MM.1S (cell line): ENCODE measurements at regions not wholly inside any gene's neighbourhood (a gene's known extent, or its start where the extent isn't known, plus 50 kb on each side); places are given as distances from the start of the nearest gene placed in this dataset.

Experiments used
- DNase-seq: peaks from one replicate; pipeline ENCODE4 v3.0.0-alpha.2; 2015
- H2AFZ ChIP-seq: fragments of 300-600 bp; sonication (generic); 2 replicates; pipeline ENCODE4 v1.6.0; 2016; ENCODE audit warnings: antibody characterized with exemption, low read length
- H3F3A ChIP-seq: fragments of 300-600 bp; sonication (generic); 2 replicates; pipeline ENCODE4 v1.6.1; 2016; ENCODE audit warnings: mild to moderate bottlenecking, antibody characterized with exemption, low read length, moderate library complexity, mixed read lengths; ENCODE audit not compliant: insufficient read depth
- H3K27ac ChIP-seq: fragments of 300-600 bp; sonication (generic); 2 replicates; pipeline ENCODE4 v1.5.1; 2016; ENCODE audit warnings: mild to moderate bottlenecking, low read length
- H3K27me3 ChIP-seq: fragments of 300-600 bp; sonication (generic); replicated peaks from 2 replicates; pipeline ENCODE4 v1.6.0; 2016; ENCODE audit warnings: low read length; ENCODE audit not compliant: insufficient read depth
- H3K36me3 ChIP-seq: fragments of 300-600 bp; sonication (generic); replicated peaks from 2 replicates; pipeline ENCODE4 v1.6.1; 2016; ENCODE audit warnings: mild to moderate bottlenecking, low read length, mixed read lengths; ENCODE audit not compliant: insufficient read depth
- H3K4me1 ChIP-seq: fragments of 300-600 bp; sonication (generic); 2 replicates; pipeline ENCODE4 v1.6.1; 2016; ENCODE audit warnings: low read length, mixed read lengths
- H3K4me2 ChIP-seq: fragments of 300-600 bp; sonication (generic); 2 replicates; pipeline ENCODE4 v1.6.0; 2016; ENCODE audit warnings: low read depth, low read length
- H3K4me3 ChIP-seq: fragments of 300-600 bp; sonication (generic); 2 replicates; pipeline ENCODE4 v1.5.1; 2016; ENCODE audit warnings: low read length, mixed read lengths
- H3K79me2 ChIP-seq: fragments of 300-600 bp; sonication (generic); 2 replicates; pipeline ENCODE4 v1.6.1; 2016; ENCODE audit warnings: mixed run types, low read length, mixed read lengths
- H3K9ac ChIP-seq: fragments of 300-600 bp; sonication (generic); 2 replicates; pipeline ENCODE4 v1.6.1; 2016; ENCODE audit warnings: low read length, mixed read lengths
- H3K9me2 ChIP-seq: fragments of 300-600 bp; sonication (generic); replicated peaks from 2 replicates; pipeline ENCODE4 v1.6.1; 2016; ENCODE audit warnings: mild to moderate bottlenecking, low read length, mixed read lengths; ENCODE audit not compliant: insufficient read depth
- H3K9me3 ChIP-seq: fragments of 300-600 bp; sonication (generic); replicated peaks from 2 replicates; pipeline ENCODE4 v1.6.1; 2016; ENCODE audit warnings: mild to moderate bottlenecking, low read length, mixed read lengths; ENCODE audit not compliant: insufficient read depth
- H4K20me1 ChIP-seq: fragments of 300-600 bp; sonication (generic); 2 replicates; pipeline ENCODE4 v1.6.1; 2016; ENCODE audit warnings: mild to moderate bottlenecking, low read length, moderate library complexity, mixed read lengths; ENCODE audit not compliant: insufficient read depth
- EZH2 ChIP-seq: fragments of 300-600 bp; sonication (generic); optimal IDR thresholded peaks from 2 replicates; pipeline ENCODE3; 2017; ENCODE audit warnings: low read depth, mild to moderate bottlenecking, antibody characterized with exemption, low read length, mixed read lengths
- EZH2phosphoT487 ChIP-seq: fragments of 300-600 bp; sonication (generic); IDR thresholded peaks from 2 replicates; pipeline ENCODE4 v1.6.1; 2018; ENCODE audit warnings: antibody characterized with exemption, low read length
- TF ChIP-seq, protein P1 (sequence below): fragments of 300-600 bp; sonication (generic); IDR thresholded peaks from 2 replicates; pipeline ENCODE4 v1.5.1; 2016; ENCODE audit warnings: antibody characterized with exemption, low read length, mixed read lengths

DNA sequence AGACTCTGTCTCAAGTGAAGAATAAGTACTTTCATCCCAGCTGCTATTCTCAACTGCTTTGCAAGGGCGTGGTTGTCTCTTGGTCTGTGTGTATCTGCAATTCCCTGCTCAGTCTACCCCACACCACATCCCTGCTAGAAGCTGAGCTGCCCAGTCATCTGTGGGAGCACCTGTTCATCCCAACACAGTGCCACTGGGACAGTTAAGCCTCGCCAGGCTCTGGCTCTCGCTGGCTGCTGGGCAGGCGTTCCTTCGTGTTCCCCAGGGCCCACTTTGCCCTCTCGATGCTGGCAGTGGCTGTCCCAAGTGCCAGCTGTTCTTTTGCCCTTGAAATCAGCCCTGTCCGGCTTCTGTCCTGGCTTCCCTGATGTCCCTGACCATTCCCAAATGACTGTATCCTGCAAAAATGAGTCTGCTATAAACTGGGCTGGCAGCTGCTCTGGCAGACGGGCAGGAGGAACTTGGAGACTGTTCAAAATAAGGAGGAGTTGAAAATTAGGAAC is 91.6 kb upstream of the KLHL25 start:
- Histone ChIP-seq H3F3A (no peaks in the 10 kb centered on the region), H3K36me3 (no peaks in the 10 kb centered on the region), H3K9ac (no peak overlapping the region), H4K20me1 (no peaks in the 10 kb centered on the region), H3K4me1 (peaks cover 4% of the 10 kb centered on the region; the same call in 1 of the 2 replicates), H2AFZ (no peak overlapping the region), H3K27ac (no peak overlapping the region), H3K4me3 (no peak overlapping the region), H3K79me2 (no peaks in the 10 kb centered on the region), H3K9me3 (no peaks in the 10 kb centered on the region), H3K27me3 (no peaks in the 10 kb centered on the region), H3K4me2 (no peak overlapping the region), H3K9me2 (no peaks in the 10 kb centered on the region)
- DNase-seq: no peak
- TF ChIP-seq, protein P1, sequence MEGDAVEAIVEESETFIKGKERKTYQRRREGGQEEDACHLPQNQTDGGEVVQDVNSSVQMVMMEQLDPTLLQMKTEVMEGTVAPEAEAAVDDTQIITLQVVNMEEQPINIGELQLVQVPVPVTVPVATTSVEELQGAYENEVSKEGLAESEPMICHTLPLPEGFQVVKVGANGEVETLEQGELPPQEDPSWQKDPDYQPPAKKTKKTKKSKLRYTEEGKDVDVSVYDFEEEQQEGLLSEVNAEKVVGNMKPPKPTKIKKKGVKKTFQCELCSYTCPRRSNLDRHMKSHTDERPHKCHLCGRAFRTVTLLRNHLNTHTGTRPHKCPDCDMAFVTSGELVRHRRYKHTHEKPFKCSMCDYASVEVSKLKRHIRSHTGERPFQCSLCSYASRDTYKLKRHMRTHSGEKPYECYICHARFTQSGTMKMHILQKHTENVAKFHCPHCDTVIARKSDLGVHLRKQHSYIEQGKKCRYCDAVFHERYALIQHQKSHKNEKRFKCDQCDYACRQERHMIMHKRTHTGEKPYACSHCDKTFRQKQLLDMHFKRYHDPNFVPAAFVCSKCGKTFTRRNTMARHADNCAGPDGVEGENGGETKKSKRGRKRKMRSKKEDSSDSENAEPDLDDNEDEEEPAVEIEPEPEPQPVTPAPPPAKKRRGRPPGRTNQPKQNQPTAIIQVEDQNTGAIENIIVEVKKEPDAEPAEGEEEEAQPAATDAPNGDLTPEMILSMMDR: no peak

DNA sequence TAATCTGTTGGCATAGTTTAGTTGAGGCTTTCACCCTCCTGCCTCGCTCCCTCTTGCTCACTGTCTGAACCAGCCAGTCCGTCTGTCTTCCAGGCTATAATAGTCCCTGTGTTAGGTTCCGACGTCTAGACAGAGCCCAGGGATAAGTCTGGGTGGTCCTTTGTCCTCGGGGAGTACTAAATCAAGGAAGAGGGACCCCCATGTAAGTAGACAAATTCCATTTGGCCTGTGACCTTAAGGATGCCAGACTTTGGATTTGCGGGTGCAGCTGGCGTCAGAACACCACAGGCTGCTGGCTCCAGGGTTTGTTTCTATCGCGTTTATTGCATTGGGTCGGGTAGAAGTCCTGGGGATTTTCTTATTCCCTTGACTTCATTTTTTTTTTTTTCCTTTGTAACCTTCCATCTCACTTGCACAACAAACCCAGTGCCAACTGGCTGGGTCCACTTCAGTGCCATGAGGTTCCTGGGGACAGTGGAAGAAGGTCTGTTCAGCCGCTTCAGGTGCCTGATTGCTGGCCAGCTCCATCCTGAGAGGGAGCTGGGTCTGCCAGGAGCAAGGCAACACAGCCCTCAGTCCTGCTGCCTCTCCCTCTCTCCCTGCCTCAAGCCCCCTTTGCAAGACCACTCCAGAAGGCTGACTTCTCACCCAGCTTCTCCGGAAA is 95.4 kb upstream of the KLHL25 start:
- Histone ChIP-seq H3K79me2 (no peaks in the 10 kb centered on the region), H3K9me3 (no peaks in the 10 kb centered on the region), H2AFZ (no peak overlapping the region), H4K20me1 (no peaks in the 10 kb centered on the region), H3K4me2 (no peak overlapping the region), H3K4me1 (peaks cover 4% of the 10 kb centered on the region; the same call in 1 of the 2 replicates), H3K9me2 (no peaks in the 10 kb centered on the region), H3K36me3 (no peaks in the 10 kb centered on the region), H3K27ac (no peak overlapping the region), H3K27me3 (no peaks in the 10 kb centered on the region), H3K9ac (no peak overlapping the region), H3K4me3 (no peak overlapping the region), H3F3A (no peaks in the 10 kb centered on the region)
- DNase-seq: no peak
- TF ChIP-seq EZH2 (no peak), EZH2phosphoT487 (no peak)
- TF ChIP-seq, protein P1: no peak

DNA sequence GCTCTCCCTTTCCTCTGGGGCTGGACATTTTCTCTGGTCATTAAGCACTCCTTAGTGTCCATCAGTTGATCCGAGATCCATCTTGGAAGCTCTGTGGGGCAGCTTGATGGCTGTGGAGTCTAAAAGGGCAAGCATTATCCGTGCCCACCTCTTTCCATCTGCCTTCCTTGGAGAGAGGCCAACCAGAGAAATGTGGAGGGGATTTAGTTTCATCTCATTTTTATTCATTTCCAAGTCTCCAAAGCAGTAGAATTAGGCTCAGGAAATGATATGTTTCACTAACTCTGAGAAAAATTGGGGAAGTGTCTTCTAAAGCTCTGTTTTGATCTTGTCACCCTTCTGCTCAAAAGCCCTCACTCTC is 95.9 kb upstream of the KLHL25 start:
- Histone ChIP-seq H2AFZ (no peak overlapping the region), H3K79me2 (no peaks in the 10 kb centered on the region), H3F3A (no peaks in the 10 kb centered on the region), H3K9ac (no peak overlapping the region), H3K27me3 (no peaks in the 10 kb centered on the region), H3K9me2 (no peaks in the 10 kb centered on the region), H3K4me3 (no peak overlapping the region), H3K4me1 (no peaks in the 10 kb centered on the region), H3K27ac (no peak overlapping the region), H3K9me3 (no peaks in the 10 kb centered on the region), H4K20me1 (no peaks in the 10 kb centered on the region), H3K4me2 (no peak overlapping the region), H3K36me3 (no peaks in the 10 kb centered on the region)
- DNase-seq: no peak
- TF ChIP-seq EZH2phosphoT487 (no peak), EZH2 (no peak)
- TF ChIP-seq, protein P1: no peak
